SK-N-SH (cell line): ENCODE measurements at regions not wholly inside any gene's neighbourhood (a gene's known extent, or its start where the extent isn't known, plus 50 kb on each side); places are given as distances from the start of the nearest gene placed in this dataset.

Experiments used
- CTCF ChIA-PET: fragments of 300-600, 350-600 bp; formaldehyde crosslinking; extraction: SDS; loops from one replicate; lab custom pipeline; 2021; lab: Yijun Ruan, JAX
- POLR2A ChIA-PET: fragments of 350-600 bp; sonication (Branson Sonifier 250); formaldehyde crosslinking; extraction: SDS; loops from one replicate; lab custom pipeline; 2020; ENCODE audit warnings: antibody characterized with exemption, inconsistent platforms; lab: Yijun Ruan, JAX
- DNase-seq: peaks from one replicate; pipeline ENCODE4 v3.0.0; 2012
- H2AFZ ChIP-seq: fragments of 200-600 bp; sonication (generic); 2 replicates; pipeline ENCODE4 v1.8.1; 2016; ENCODE audit warnings: antibody characterized with exemption, mild to moderate bottlenecking, low read depth
- H3F3A ChIP-seq: fragments of 200-600 bp; sonication (generic); replicated peaks from 2 replicates; pipeline ENCODE3; 2016; ENCODE audit warnings: antibody characterized with exemption, mild to moderate bottlenecking; ENCODE audit not compliant: insufficient read depth
- H3K27ac ChIP-seq, 2 experiments: fragments of 200-500 bp in 1 of 2; fragments of 200-600 bp in 1 of 2; sonication (Bioruptor generic) in 1 of 2; sonication (generic), shearing (Covaris generic) in 1 of 2; 2 replicates each; pipeline versions ENCODE4 v1.5.1 to v1.6.1; 2014 to 2016; ENCODE audit warnings: low read depth in 2 of 2, inconsistent platforms in 1 of 2, low read length in 1 of 2, mild to moderate bottlenecking in 1 of 2, mixed read lengths in 1 of 2
- H3K27me3 ChIP-seq: fragments of 200-600 bp; sonication (generic), shearing (Covaris generic); 2 replicates; pipeline ENCODE4 v1.6.1; 2016; ENCODE audit warnings: mixed run types; ENCODE audit not compliant: insufficient read depth
- H3K36me3 ChIP-seq, 2 experiments: fragments of 200-500 bp in 1 of 2; fragments of 200-600 bp in 1 of 2; sonication (Bioruptor generic) in 1 of 2; sonication (generic) in 1 of 2; replicated peaks in 1 of 2; 2 replicates each; pipeline versions ENCODE3 to v1.5.1; 2014 to 2016; ENCODE audit warnings: low read length in 1 of 2, mild to moderate bottlenecking in 1 of 2; ENCODE audit not compliant: insufficient read depth in 2 of 2, control insufficient read depth in 1 of 2
- H3K4me1 ChIP-seq, 2 experiments: fragments of 200-500 bp in 1 of 2; fragments of 200-600 bp in 1 of 2; sonication (Bioruptor generic) in 1 of 2; sonication (generic), shearing (Covaris generic) in 1 of 2; 2 replicates each; pipeline versions ENCODE4 v1.5.1 to v1.6.1; 2014 to 2016; ENCODE audit warnings: low read depth in 1 of 2, low read length in 1 of 2, mixed run types in 1 of 2; ENCODE audit not compliant: insufficient read depth in 2 of 2, control insufficient read depth in 1 of 2
- H3K4me2 ChIP-seq: fragments of 200-600 bp; sonication (generic), shearing (Covaris generic); 2 replicates; pipeline ENCODE4 v1.6.1; 2017; ENCODE audit warnings: mixed run types
- H3K4me3 ChIP-seq, 2 experiments: fragments of 200-500 bp in 1 of 2; fragments of 200-600 bp in 1 of 2; sonication (Bioruptor generic) in 1 of 2; sonication (generic), shearing (Covaris generic) in 1 of 2; 2 replicates each; pipeline versions ENCODE4 v1.5.1 to v1.8.1; 2014 to 2016; ENCODE audit warnings: low read depth in 2 of 2, inconsistent platforms in 1 of 2, low read length in 1 of 2, mild to moderate bottlenecking in 1 of 2, mixed read lengths in 1 of 2, moderate library complexity in 1 of 2
- H3K79me2 ChIP-seq: fragments of 200-600 bp; sonication (generic); 2 replicates; pipeline ENCODE4 v1.8.1; 2017; ENCODE audit warnings: mild to moderate bottlenecking; ENCODE audit not compliant: insufficient read depth
- H3K9ac ChIP-seq: fragments of 200-600 bp; sonication (generic); 2 replicates; pipeline ENCODE4 v1.6.1; 2017; ENCODE audit warnings: mixed run types
- H3K9me2 ChIP-seq: fragments of 200-600 bp; sonication (generic); 2 replicates; pipeline ENCODE4 v1.6.1; 2017; ENCODE audit warnings: mixed run types
- H3K9me3 ChIP-seq: fragments of 200-600 bp; sonication (generic); 2 replicates; pipeline ENCODE4 v1.6.1; 2017; ENCODE audit warnings: mixed run types, mild to moderate bottlenecking, moderate library complexity
- H4K20me1 ChIP-seq: fragments of 200-600 bp; sonication (generic); 2 replicates; pipeline ENCODE4 v1.6.1; 2017; ENCODE audit warnings: mild to moderate bottlenecking, mixed run types; ENCODE audit not compliant: insufficient read depth
- ELF1 ChIP-seq: IDR thresholded peaks from 2 replicates; pipeline ENCODE4 v1.4.0; 2012
- FOSL2 ChIP-seq: IDR thresholded peaks from 2 replicates; pipeline ENCODE4 v1.4.0; 2012; ENCODE audit warnings: low read depth, mild to moderate bottlenecking, moderate library complexity, borderline replicate concordance
- FOXM1 ChIP-seq: IDR thresholded peaks from 2 replicates; pipeline ENCODE4 v1.4.0; 2012; ENCODE audit warnings: low read depth, mild to moderate bottlenecking
- GATA2 ChIP-seq: sonication (generic); formaldehyde crosslinking; IDR thresholded peaks from 2 replicates; pipeline ENCODE4 v1.5.0; 2020; ENCODE audit warnings: mild to moderate bottlenecking, missing genetic modification reagents
- IRF3 ChIP-seq: fragments of 150-350 bp; IDR thresholded peaks from 2 replicates; pipeline ENCODE4 v1.6.1; 2016; ENCODE audit warnings: mild to moderate bottlenecking, low read depth, low read length
- JUND ChIP-seq: IDR thresholded peaks from 2 replicates; pipeline ENCODE4 v1.4.0; 2012
- MAX ChIP-seq: IDR thresholded peaks from 2 replicates; pipeline ENCODE4 v1.4.0; 2012; ENCODE audit warnings: low read depth
- MXI1 ChIP-seq: IDR thresholded peaks from 2 replicates; pipeline ENCODE4 v1.6.1; 2012; ENCODE audit warnings: mild to moderate bottlenecking, low read depth, low read length, improper control_type of control experiment
- NFIC ChIP-seq: IDR thresholded peaks from 2 replicates; pipeline ENCODE4 v1.4.0; 2012; ENCODE audit warnings: borderline replicate concordance
- NRF1 ChIP-seq: IDR thresholded peaks from 2 replicates; pipeline ENCODE4 v1.6.1; 2012; ENCODE audit warnings: low read depth, mild to moderate bottlenecking, low read length
- PBX3 ChIP-seq: IDR thresholded peaks from 2 replicates; pipeline ENCODE4; 2012
- POLR2AphosphoS5 ChIP-seq: IDR thresholded peaks from 2 replicates; pipeline ENCODE4 v1.6.1; 2012; ENCODE audit warnings: low read depth, low read length
- RAD21 ChIP-seq: IDR thresholded peaks from 2 replicates; pipeline ENCODE4 v1.6.1; 2012; ENCODE audit warnings: mild to moderate bottlenecking, low read length
- SMC3 ChIP-seq: IDR thresholded peaks from 2 replicates; pipeline ENCODE4 v1.6.1; 2012; ENCODE audit warnings: low read depth, low read length, improper control_type of control experiment
- TAF1 ChIP-seq: IDR thresholded peaks from 2 replicates; pipeline ENCODE4 v1.6.1; 2012; ENCODE audit warnings: low read depth, mild to moderate bottlenecking, low read length, moderate library complexity, borderline replicate concordance
- TCF12 ChIP-seq: IDR thresholded peaks from 2 replicates; pipeline ENCODE4 v1.4.0; 2012
- TEAD4 ChIP-seq: IDR thresholded peaks from 2 replicates; pipeline ENCODE4 v1.4.0; 2012; ENCODE audit warnings: mild to moderate bottlenecking, borderline replicate concordance; ENCODE audit not compliant: insufficient read depth
- USF1 ChIP-seq: IDR thresholded peaks from 2 replicates; pipeline ENCODE4 v1.4.0; 2012; ENCODE audit warnings: low read depth, borderline replicate concordance
- USF2 ChIP-seq: fragments of 150-350 bp; IDR thresholded peaks from 2 replicates; pipeline ENCODE4 v1.6.1; 2017; ENCODE audit warnings: antibody characterized with exemption, low read length, low read depth, borderline replicate concordance
- YY1 ChIP-seq: IDR thresholded peaks from 2 replicates; pipeline ENCODE4 v1.4.0; 2012; ENCODE audit warnings: low read depth, mild to moderate bottlenecking
- WGBS: methylation state at CpG from one replicate; pipeline ENCODE4 v1.1.6; 2017; ENCODE audit warnings: low lambda C conversion rate; 5-methylcytosine and 5-hydroxymethylcytosine counted together

GRCh38 chr9:119758241-119758640 is 389.0 kb upstream of the BRINP1 start:
- Histone ChIP-seq H2AFZ (no peak overlapping the region), H3K9ac (no peak overlapping the region), H3K4me3 (no peak overlapping the region), H3K9me3 (no peaks in the 10 kb centered on the region), H3K4me1 (peaks cover 0 to 2% of the 10 kb centered on the region in 2 experiments; a peak in 2 of 4 replicates), H3K27ac (no peak overlapping the region), H3F3A (no peaks in the 10 kb centered on the region), H3K79me2 (no peaks in the 10 kb centered on the region), H3K27me3 (no peaks in the 10 kb centered on the region), H3K4me2 (no peak overlapping the region), H3K36me3 (no peaks in the 10 kb centered on the region), H3K9me2 (no peaks in the 10 kb centered on the region), H4K20me1 (no peaks in the 10 kb centered on the region)
- WGBS, result 23% methylated on average over 3 of the region's 3 CpGs
- DNase-seq, result no peak
- ChIA-PET POLR2A (no interaction called here), CTCF (no interaction called here)
- TF ChIP-seq PBX3, result no peak
- TF ChIP-seq FOXM1, result no peak
- TF ChIP-seq USF2, result no peak
- TF ChIP-seq NRF1, result no peak
- no peak for TF ChIP-seq GATA2 (CRISPR knock-in tag)
- TF ChIP-seq TCF12, result no peak
- no peak for TF ChIP-seq JUND
- no peak for TF ChIP-seq TAF1
- no peak for TF ChIP-seq IRF3
- TF ChIP-seq SMC3, result no peak
- no peak for TF ChIP-seq NFIC
- TF ChIP-seq USF1, result no peak
- TF ChIP-seq MXI1, result no peak
- TF ChIP-seq ELF1, result no peak
- TF ChIP-seq YY1, result no peak
- TF ChIP-seq TEAD4, result no peak
- no peak for TF ChIP-seq RAD21
- TF ChIP-seq POLR2AphosphoS5, result no peak
- no peak for TF ChIP-seq FOSL2
- no peak for TF ChIP-seq MAX
